CD4-positive, alpha-beta T cell treated with Interleukin-15 for 1 hour (primary cell): ENCODE measurements at regions not wholly inside any gene's neighbourhood (a gene's known extent, or its start where the extent isn't known, plus 50 kb on each side); places are given as distances from the start of the nearest gene placed in this dataset.
A peak's percentile ranks its signal among the peaks of the same experiment; 100 is the strongest.

Experiments
- DNase-seq: peaks from one replicate; pipeline ENCODE4 v3.0.0-alpha.2; 2020

DNA sequence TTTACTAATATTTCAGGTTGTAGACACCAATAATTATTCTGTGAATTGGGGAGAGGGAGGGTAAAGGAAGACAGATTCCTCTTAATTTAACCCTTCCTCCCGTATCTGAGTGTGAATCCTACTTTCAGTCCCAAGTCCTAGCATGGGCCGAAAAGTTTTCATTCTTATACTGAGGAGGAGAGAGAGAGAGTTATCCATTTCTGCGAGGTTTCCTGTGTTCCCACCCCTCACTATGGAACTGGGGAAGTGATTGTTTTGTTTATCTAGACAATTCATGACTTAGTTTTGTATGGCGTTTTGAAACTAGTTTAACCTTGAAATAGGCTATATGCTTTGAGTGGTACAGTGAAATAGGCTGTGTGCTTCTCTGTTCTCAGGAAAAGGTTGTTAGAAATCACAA is 134.0 kb upstream of the DPYD start:
- no peak for DNase-seq

DNA sequence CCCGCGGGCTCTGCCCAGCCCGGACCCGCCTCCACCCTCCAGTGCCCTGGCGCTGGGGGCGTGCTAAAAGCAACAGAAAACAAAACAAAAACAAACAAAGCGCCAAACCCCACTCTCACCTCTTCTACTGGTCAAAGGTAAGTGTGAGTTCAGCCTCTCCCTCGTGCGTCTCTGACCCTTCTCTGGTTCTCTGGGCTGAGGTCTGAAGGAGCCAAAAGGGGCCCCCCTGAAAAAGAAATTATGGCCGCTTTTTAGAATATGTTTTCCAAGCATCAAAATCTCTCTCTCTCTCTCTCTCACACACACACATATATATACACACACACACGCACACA is 133.5 kb upstream of the DPYD start:
- no peak for DNase-seq

GRCh38 chr1:98053471-98054366 is 132.9 kb upstream of the DPYD start:
- DNase-seq, result peak; percentile 31

- DNase-seq, result peak; percentile 62
Observed at GRCh38 chr1:98051065-98051675, 130.3 kb upstream of the DPYD start.

GRCh38 chr1:98049370-98050135 is 128.7 kb upstream of the DPYD start:
- DNase-seq, result no peak

DNA sequence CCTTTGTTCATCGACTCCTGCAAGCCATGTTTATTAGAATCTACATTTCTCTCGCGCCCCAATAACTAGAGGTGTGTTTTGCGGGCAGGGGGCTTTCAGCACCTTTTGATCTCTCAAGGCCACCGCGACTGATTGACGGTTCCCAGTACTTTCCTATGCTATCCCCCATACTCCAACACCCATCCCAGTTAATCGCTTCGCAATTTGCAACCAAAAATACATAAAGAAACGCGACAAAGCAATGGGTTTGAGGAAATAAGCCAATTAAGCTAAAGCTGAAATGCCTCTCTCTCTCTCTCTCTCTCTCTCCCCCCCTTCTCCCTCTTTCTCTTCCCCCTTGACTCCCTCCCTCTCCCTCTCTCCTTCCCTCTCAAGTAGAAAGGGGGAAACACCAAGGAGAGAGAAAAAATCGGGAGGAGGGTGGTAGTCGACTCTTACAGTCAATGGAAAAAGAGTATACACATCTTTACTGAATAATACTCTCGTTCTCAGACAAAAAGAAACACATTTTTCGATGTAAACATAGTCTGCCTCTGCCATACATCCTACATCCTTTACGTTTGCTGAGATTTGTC is 128.0 kb upstream of the DPYD start:
- DNase-seq, result no peak

DNA sequence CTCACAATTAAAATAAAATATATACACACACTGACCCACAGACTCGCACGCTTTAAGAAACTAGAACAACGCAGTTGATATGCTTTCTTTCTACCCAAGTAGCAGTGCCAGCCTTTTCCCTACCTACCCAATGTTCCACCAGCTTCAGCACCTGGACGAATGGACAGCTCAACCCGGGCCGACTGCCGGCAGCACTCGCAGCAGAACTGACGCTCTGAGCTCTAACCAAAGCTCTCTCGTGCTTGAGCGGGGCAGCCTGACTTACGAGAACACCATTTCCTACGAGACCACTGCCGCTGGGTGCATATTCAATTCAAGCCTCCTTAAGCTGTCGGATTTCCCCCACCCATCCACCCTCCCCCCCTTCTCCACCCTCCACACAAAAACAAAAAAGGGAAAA is 127.4 kb upstream of the DPYD start:
- DNase-seq, result peak; percentile 50

- DNase-seq, result no peak
Observed at GRCh38 chr1:98047171-98047570, 126.3 kb upstream of the DPYD start.

- no peak for DNase-seq
Observed at GRCh38 chr1:98045767-98046641, 125.2 kb upstream of the DPYD start.

- DNase-seq, result no peak
Observed at GRCh38 chr1:98045211-98045766, 124.5 kb upstream of the DPYD start.

GRCh38 chr1:98044766-98045165 is 123.9 kb upstream of the DPYD start:
- no peak for DNase-seq

- DNase-seq, result no peak
Observed at GRCh38 chr1:98044071-98044697, 123.3 kb upstream of the DPYD start.

- no peak for DNase-seq
Observed at GRCh38 chr1:98035602-98036002, 114.8 kb upstream of the DPYD start.

DNA sequence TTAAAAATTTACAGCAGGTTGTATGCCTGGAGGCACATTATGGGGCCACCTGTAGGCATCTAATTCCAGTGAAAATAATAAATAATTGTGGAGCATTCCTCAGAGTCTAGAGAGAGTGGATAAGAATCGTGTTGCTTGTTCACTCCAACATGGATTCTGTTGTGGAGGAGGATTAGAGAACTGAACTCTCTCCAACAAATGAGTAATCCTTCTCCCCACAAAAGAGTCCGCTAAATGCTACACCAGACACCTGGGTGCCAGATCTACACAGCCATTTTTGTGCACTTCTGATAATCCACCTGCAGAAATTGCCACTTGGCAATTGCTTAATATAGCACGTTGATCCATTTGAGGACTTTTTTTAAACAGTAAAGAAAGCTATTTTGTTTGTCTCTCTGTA is 113.7 kb upstream of the DPYD start:
- DNase-seq, result no peak

GRCh38 chr1:98032958-98033357 is 112.1 kb upstream of the DPYD start:
- DNase-seq, result no peak

- no peak for DNase-seq
Observed at GRCh38 chr1:98030976-98031375, 110.1 kb upstream of the DPYD start.

- DNase-seq, result no peak
Observed at GRCh38 chr1:98030483-98030882, 109.6 kb upstream of the DPYD start.

- no peak for DNase-seq
Observed at GRCh38 chr1:98028800-98029199, 108.0 kb upstream of the DPYD start.

DNA sequence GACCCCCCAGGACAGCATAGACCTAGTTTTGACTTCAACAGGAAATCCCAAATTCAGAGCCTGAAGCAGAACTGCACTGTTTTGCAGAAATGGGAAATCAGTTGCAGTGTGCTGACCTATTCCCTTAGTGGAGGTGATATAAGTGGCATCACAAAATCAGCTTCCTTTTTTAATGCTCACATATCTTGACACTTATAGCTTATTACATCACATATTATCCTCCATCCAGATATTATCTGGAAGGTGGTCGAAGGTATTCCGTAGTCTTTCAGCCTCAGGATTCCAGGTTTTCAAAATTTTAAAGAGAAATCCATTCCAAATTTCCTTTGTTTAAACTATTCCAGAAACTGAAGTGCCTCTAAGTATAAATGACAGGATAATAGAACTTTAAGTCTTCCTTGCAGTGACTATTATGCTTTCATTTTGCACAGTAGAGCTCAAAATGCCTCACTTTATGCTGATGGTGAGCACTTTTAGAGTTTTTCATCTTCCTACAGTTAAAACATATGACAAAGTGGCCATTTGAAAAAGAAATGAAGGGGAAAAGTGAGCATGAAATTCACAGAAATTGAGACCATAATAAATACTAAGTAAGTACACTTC is 106.4 kb upstream of the DPYD start:
- no peak for DNase-seq

- DNase-seq, result no peak
Observed at GRCh38 chr1:98025858-98026257, 105.0 kb upstream of the DPYD start.

- DNase-seq, result no peak
Observed at GRCh38 chr1:98021126-98021525, 100.3 kb upstream of the DPYD start.
